ENCODE measurements at regions not wholly inside any gene's neighbourhood (a gene's known extent, or its start where the extent isn't known, plus 50 kb on each side); places are given as distances from the start of the nearest gene placed in this dataset.

DNA sequence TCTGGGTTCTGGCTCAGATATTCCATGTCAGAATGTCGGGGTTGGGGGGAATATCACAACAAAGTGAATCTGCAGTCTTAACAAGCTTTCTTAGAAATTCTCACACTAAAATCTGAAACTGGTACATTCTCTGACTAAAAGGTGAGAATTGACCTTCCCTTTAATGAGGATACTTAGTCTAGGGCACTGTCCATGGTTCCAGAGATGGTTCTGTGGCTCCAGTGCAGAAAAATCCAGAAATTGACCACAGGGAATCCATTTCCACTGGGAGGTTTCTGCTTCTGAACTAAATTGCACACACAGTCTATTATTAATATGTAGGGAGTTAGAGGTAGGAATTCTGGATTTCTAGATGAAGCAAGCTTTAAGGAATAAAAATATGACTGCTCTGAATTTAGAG, 171.6 kb upstream of the OBI1 start:
- TF ChIP-seq, protein P1, sequence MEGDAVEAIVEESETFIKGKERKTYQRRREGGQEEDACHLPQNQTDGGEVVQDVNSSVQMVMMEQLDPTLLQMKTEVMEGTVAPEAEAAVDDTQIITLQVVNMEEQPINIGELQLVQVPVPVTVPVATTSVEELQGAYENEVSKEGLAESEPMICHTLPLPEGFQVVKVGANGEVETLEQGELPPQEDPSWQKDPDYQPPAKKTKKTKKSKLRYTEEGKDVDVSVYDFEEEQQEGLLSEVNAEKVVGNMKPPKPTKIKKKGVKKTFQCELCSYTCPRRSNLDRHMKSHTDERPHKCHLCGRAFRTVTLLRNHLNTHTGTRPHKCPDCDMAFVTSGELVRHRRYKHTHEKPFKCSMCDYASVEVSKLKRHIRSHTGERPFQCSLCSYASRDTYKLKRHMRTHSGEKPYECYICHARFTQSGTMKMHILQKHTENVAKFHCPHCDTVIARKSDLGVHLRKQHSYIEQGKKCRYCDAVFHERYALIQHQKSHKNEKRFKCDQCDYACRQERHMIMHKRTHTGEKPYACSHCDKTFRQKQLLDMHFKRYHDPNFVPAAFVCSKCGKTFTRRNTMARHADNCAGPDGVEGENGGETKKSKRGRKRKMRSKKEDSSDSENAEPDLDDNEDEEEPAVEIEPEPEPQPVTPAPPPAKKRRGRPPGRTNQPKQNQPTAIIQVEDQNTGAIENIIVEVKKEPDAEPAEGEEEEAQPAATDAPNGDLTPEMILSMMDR (conservative IDR thresholded peaks at IDR 0.05): no peak
- no peak overlapping the region for H3K4me3 Mint-ChIP-seq
- no peaks in the 10 kb centered on the region for H3K36me3 Mint-ChIP-seq (ENCODE audit: low read depth)
- H3K4me1 Mint-ChIP-seq: no peaks in the 10 kb centered on the region
- no peaks in the 10 kb centered on the region for H3K27me3 Mint-ChIP-seq (ENCODE audit: low read depth)
- no peaks in the 10 kb centered on the region for H3K9me3 Mint-ChIP-seq
- no peak overlapping the region for H3K27ac Mint-ChIP-seq (ENCODE audit: unreplicated experiment)
- no peak for DNase-seq (ENCODE audit: low read depth, low spot score)

DNA sequence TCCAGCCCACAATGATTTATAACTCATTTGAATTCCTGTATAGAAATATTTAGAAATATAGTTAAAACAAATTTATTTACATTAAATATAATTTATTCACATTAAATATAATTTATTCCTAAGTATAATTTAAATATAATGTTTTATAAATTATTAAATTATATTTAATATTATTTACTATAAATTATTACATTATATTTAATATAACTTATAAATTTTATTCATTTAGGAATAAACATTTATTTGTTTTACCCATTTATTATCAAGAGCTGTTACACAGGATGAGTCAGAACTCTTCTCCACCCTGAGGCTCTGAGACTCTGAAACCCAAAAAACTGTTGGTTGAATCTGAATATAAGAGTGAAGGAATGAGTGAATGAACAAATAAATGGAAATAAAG, 170.9 kb upstream of the OBI1 start:
- TF ChIP-seq, protein P1 (conservative IDR thresholded peaks at IDR 0.05): no peak
- DNase-seq (ENCODE audit: low read depth, low spot score): no peak
- Mint-ChIP-seq H3K4me3 (no peak overlapping the region), H3K4me1 (no peaks in the 10 kb centered on the region), H3K9me3 (no peaks in the 10 kb centered on the region), H3K27me3 (ENCODE audit: low read depth) (no peaks in the 10 kb centered on the region), H3K36me3 (ENCODE audit: low read depth) (no peaks in the 10 kb centered on the region), H3K27ac (ENCODE audit: unreplicated experiment) (no peak overlapping the region)

DNA sequence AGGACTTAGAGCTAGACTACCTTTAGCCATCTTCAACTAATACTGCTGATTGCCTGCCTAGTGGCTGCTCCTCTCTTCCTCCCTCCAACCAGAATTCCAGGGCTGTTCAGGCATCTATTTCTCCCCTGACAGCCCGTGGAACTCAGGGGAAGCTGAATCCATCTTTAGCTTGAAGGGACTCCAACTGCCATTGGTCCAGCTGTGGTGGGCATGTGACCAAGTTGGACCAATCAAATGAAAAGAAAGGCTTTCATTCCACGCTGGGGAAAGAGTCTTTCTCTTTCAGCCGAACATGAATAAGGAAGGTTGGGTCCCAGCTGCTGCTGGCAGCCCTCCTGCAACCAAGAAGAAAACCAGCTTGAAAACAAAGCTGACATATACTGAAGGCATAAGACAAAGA, 168.5 kb upstream of the OBI1 start:
- no peak overlapping the region for H3K27ac Mint-ChIP-seq (ENCODE audit: unreplicated experiment)
- no peak overlapping the region for H3K4me3 Mint-ChIP-seq

DNA sequence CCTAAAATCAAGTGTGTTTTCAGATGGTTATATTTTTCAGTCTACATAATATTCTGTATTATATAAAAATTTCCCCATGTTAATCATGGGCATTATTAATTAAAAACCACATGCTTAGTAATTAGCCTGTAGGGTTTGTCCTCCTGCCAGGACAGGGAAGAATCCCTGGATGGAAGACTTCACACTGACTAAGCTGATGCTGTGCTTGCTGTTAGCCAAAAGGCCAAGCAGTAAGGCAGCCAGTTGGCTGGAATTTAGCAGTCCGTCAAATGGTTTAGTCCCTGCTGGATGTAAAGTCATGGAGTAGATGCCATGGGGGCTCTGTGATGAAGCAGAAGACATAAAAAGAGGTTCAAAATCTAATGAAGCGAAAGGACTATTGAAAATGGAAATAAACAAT, 168.0 kb upstream of the OBI1 start:
- DNase-seq (ENCODE audit: low read depth, low spot score): no peak
- Mint-ChIP-seq H3K9me3 (no peaks in the 10 kb centered on the region), H3K27me3 (ENCODE audit: low read depth) (no peaks in the 10 kb centered on the region), H3K4me1 (no peaks in the 10 kb centered on the region), H3K36me3 (ENCODE audit: low read depth) (no peaks in the 10 kb centered on the region), H3K4me3 (no peak overlapping the region), H3K27ac (ENCODE audit: unreplicated experiment) (no peak overlapping the region)
- TF ChIP-seq, protein P1 (conservative IDR thresholded peaks at IDR 0.05): no peak

More for the DNA sequence above, 168.5 kb upstream of the OBI1 start:
- no peak for DNase-seq (ENCODE audit: low read depth, low spot score)
- no peaks in the 10 kb centered on the region for H3K4me1 Mint-ChIP-seq
- H3K9me3 Mint-ChIP-seq: no peaks in the 10 kb centered on the region
- H3K27me3 Mint-ChIP-seq (ENCODE audit: low read depth): no peaks in the 10 kb centered on the region
- no peaks in the 10 kb centered on the region for H3K36me3 Mint-ChIP-seq (ENCODE audit: low read depth)
- TF ChIP-seq, protein P1 (conservative IDR thresholded peaks at IDR 0.05): no peak

DNA sequence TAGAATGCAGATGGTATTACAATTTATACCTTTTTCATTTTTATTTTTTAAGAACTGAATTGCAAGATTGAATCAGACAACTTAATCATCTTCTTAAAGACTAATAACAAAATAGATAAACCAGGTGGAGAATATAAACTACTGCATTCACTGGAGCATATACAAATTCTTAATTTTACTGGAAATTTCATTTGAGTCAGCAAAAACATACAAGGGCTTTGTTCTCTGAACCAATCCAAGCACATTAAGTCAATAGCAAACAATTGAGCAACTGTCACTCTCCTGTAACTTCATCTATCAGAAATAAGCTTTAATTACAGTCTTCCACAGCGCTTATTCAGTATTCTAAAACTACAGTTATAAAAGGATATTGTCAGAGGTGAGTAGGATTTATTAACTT, 167.4 kb upstream of the OBI1 start:
- Mint-ChIP-seq H3K9me3 (no peaks in the 10 kb centered on the region), H3K27me3 (ENCODE audit: low read depth) (no peaks in the 10 kb centered on the region), H3K36me3 (ENCODE audit: low read depth) (no peaks in the 10 kb centered on the region), H3K4me3 (no peak overlapping the region), H3K27ac (ENCODE audit: unreplicated experiment) (no peak overlapping the region), H3K4me1 (no peaks in the 10 kb centered on the region)
- TF ChIP-seq, protein P1 (conservative IDR thresholded peaks at IDR 0.05): no peak
- no peak for DNase-seq (ENCODE audit: low read depth, low spot score)

DNA sequence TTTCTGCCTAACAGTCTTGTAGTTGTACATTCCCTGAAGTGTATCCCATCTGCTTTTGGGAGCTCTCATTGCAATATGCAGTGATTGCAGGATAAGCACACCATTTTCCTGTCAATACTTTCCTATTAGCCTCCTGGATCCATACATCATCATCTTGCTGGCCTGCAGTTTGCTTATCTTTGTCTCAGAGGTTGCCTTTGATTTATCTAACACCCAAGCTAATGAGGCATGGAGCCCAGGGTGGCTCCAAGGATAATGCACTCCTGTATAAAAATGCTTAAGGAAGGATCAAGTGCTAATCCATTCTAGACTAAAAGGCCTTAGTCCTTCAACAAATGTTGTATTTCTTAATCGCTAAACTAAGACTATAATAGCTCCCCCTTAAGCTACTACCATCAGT, 161.6 kb upstream of the OBI1 start:
- Mint-ChIP-seq H3K4me1 (no peaks in the 10 kb centered on the region), H3K27ac (ENCODE audit: unreplicated experiment) (no peak overlapping the region), H3K4me3 (no peak overlapping the region), H3K36me3 (ENCODE audit: low read depth) (no peaks in the 10 kb centered on the region), H3K9me3 (no peaks in the 10 kb centered on the region), H3K27me3 (ENCODE audit: low read depth) (no peaks in the 10 kb centered on the region)
- DNase-seq (ENCODE audit: low read depth, low spot score): no peak
- TF ChIP-seq, protein P1 (conservative IDR thresholded peaks at IDR 0.05): no peak
